ENCODE measurements at regions not wholly inside any gene's neighbourhood (a gene's known extent, or its start where the extent isn't known, plus 50 kb on each side); places are given as distances from the start of the nearest gene placed in this dataset.

GRCh38 chr1:188127507-188127906, 1298.8 kb downstream of the PLA2G4A start:
- no peak overlapping the region for H3K4me3 ChIP-seq (ENCODE audit: low read length)
- H3K9me3 ChIP-seq (ENCODE audit: low read length): peaks cover 5% of the 10 kb centered on the region
- no peak overlapping the region for H2AFZ ChIP-seq (ENCODE audit: low read depth, low read length)
- H3K9ac ChIP-seq (ENCODE audit: low read length): no peak overlapping the region
- TF ChIP-seq EP300 (conservative IDR thresholded peaks at IDR 0.05; ENCODE audit: poor library complexity, severe bottlenecking) (no peak), RAD21 (conservative IDR thresholded peaks at IDR 0.05) (no peak), EZH2 (IDR thresholded peaks at IDR 0.05; ENCODE audit: borderline replicate concordance, insufficient read depth, low read length, poor library complexity, severe bottlenecking) (no peak), CTCF (IDR thresholded peaks at IDR 0.05; ENCODE audit: poor library complexity, severe bottlenecking) (no peak), MXI1 (conservative IDR thresholded peaks at IDR 0.05; ENCODE audit: poor library complexity, severe bottlenecking) (no peak), TAF1 (IDR thresholded peaks at IDR 0.05; ENCODE audit: low read depth) (no peak), SMC3 (conservative IDR thresholded peaks at IDR 0.05; ENCODE audit: poor library complexity) (no peak)
- H3K9me2 ChIP-seq (ENCODE audit: insufficient read depth, low read length): no peaks in the 10 kb centered on the region
- no peaks in the 10 kb centered on the region for H3F3A ChIP-seq (ENCODE audit: insufficient read depth, low read length, poor library complexity, severe bottlenecking)
- no peaks in the 10 kb centered on the region for H4K20me1 ChIP-seq (ENCODE audit: insufficient read depth)
- H3K27me3 ChIP-seq (ENCODE audit: insufficient read depth, low read depth, low read length): no peaks in the 10 kb centered on the region
- no peak overlapping the region for H3K4me2 ChIP-seq (ENCODE audit: low read length)
- no peaks in the 10 kb centered on the region for H3K79me2 ChIP-seq (replicated peaks; ENCODE audit: insufficient read depth, low read length)
- no peak overlapping the region for H3K27ac ChIP-seq (ENCODE audit: low read length)
- no peaks in the 10 kb centered on the region for H3K36me3 ChIP-seq (ENCODE audit: insufficient read depth, low read length)

GRCh38 chr1:188128761-188129160, 1300.0 kb downstream of the PLA2G4A start:
- H2AFZ ChIP-seq (ENCODE audit: low read depth, low read length): no peak overlapping the region

More at GRCh38 chr1:188128761-188129160, 1300.0 kb downstream of the PLA2G4A start:
- Histone ChIP-seq H3K27ac (ENCODE audit: low read length) (no peak overlapping the region), H3K36me3 (ENCODE audit: insufficient read depth, low read length) (no peaks in the 10 kb centered on the region), H3F3A (ENCODE audit: insufficient read depth, low read length, poor library complexity, severe bottlenecking) (no peaks in the 10 kb centered on the region), H3K4me2 (ENCODE audit: low read length) (no peak overlapping the region), H3K27me3 (ENCODE audit: insufficient read depth, low read depth, low read length) (no peaks in the 10 kb centered on the region), H3K9me3 (ENCODE audit: low read length) (peaks cover 5% of the 10 kb centered on the region), H3K79me2 (replicated peaks; ENCODE audit: insufficient read depth, low read length) (no peaks in the 10 kb centered on the region), H3K9me2 (ENCODE audit: insufficient read depth, low read length) (no peaks in the 10 kb centered on the region), H3K4me3 (ENCODE audit: low read length) (no peak overlapping the region), H4K20me1 (ENCODE audit: insufficient read depth) (no peaks in the 10 kb centered on the region), H3K9ac (ENCODE audit: low read length) (no peak overlapping the region)
- TF ChIP-seq SMC3 (conservative IDR thresholded peaks at IDR 0.05; ENCODE audit: poor library complexity) (no peak), EZH2 (IDR thresholded peaks at IDR 0.05; ENCODE audit: borderline replicate concordance, insufficient read depth, low read length, poor library complexity, severe bottlenecking) (no peak), REST (IDR thresholded peaks at IDR 0.05; ENCODE audit: borderline replicate concordance) (no peak), TAF1 (IDR thresholded peaks at IDR 0.05; ENCODE audit: low read depth) (no peak), EP300 (conservative IDR thresholded peaks at IDR 0.05; ENCODE audit: poor library complexity, severe bottlenecking) (no peak), MXI1 (conservative IDR thresholded peaks at IDR 0.05; ENCODE audit: poor library complexity, severe bottlenecking) (no peak), RAD21 (conservative IDR thresholded peaks at IDR 0.05) (no peak), CTCF (IDR thresholded peaks at IDR 0.05; ENCODE audit: poor library complexity, severe bottlenecking) (no peak), POLR2AphosphoS5 (IDR thresholded peaks at IDR 0.05) (no peak)
